Mesendoderm (in vitro differentiated cells): ENCODE measurements at regions not wholly inside any gene's neighbourhood (a gene's known extent, or its start where the extent isn't known, plus 50 kb on each side); places are given as distances from the start of the nearest gene placed in this dataset.
"Not testable (repeated sequence)": the region's sequence is repeated elsewhere in the genome, so short reads cannot be mapped to it uniquely, and the experiment has no call there.

Source experiments
- DNase-seq: peaks from one replicate; pipeline ENCODE4 v3.0.0; 2013
- H2AK5ac ChIP-seq: 2 replicates; pipeline ENCODE4 v1.6.1; 2013; ENCODE audit warnings: low read length, inconsistent platforms
- H2BK120ac ChIP-seq: 2 replicates; pipeline ENCODE4 v1.6.1; 2013; ENCODE audit warnings: low read depth, mild to moderate bottlenecking, low read length, moderate library complexity, mixed read lengths
- H2BK15ac ChIP-seq: replicated peaks from 2 replicates; pipeline ENCODE4 v1.6.1; 2013; ENCODE audit warnings: low read depth, mild to moderate bottlenecking, moderate library complexity
- H2BK5ac ChIP-seq: 2 replicates; pipeline ENCODE4 v1.6.1; 2013; ENCODE audit warnings: low read length, inconsistent platforms
- H3K18ac ChIP-seq: 2 replicates; pipeline ENCODE4 v1.6.1; 2013; ENCODE audit warnings: mild to moderate bottlenecking, low read length, mixed read lengths
- H3K23ac ChIP-seq: one replicate; pipeline ENCODE4 v1.6.1; 2013; ENCODE audit warnings: low read length
- H3K27ac ChIP-seq: 2 replicates; pipeline ENCODE4 v1.5.1; 2013; ENCODE audit warnings: low read depth, mild to moderate bottlenecking, inconsistent platforms, low read length, moderate library complexity
- H3K27me3 ChIP-seq: 2 replicates; pipeline ENCODE4 v1.6.1; 2013; ENCODE audit warnings: low read length, control low read depth, mild to moderate bottlenecking, inconsistent platforms; ENCODE audit not compliant: insufficient read depth, poor library complexity
- H3K36me3 ChIP-seq: 2 replicates; pipeline ENCODE4 v1.6.1; 2013; ENCODE audit warnings: low read length, inconsistent platforms; ENCODE audit not compliant: control insufficient read depth, insufficient read depth
- H3K4ac ChIP-seq: one replicate; pipeline ENCODE4 v1.6.1; 2013; ENCODE audit warnings: low read depth, mild to moderate bottlenecking, low read length, moderate library complexity
- H3K4me1 ChIP-seq: 2 replicates; pipeline ENCODE4 v1.6.1; 2013; ENCODE audit warnings: low read depth, low read length, inconsistent platforms; ENCODE audit not compliant: control insufficient read depth
- H3K4me2 ChIP-seq: 2 replicates; pipeline ENCODE4 v1.6.1; 2013; ENCODE audit warnings: low read length
- H3K4me3 ChIP-seq: 2 replicates; pipeline ENCODE4 v1.5.1; 2013; ENCODE audit warnings: mild to moderate bottlenecking, low read length
- H3K56ac ChIP-seq: one replicate; pipeline ENCODE4 v1.6.1; 2013; ENCODE audit warnings: low read length
- H3K79me1 ChIP-seq: 2 replicates; pipeline ENCODE4 v1.6.1; 2013; ENCODE audit warnings: low read length, inconsistent platforms
- H3K79me2 ChIP-seq: 2 replicates; pipeline ENCODE4 v1.6.1; 2013; ENCODE audit warnings: mild to moderate bottlenecking, low read length; ENCODE audit not compliant: control insufficient read depth, insufficient read depth
- H3K9ac ChIP-seq: 2 replicates; pipeline ENCODE4 v1.6.1; 2013; ENCODE audit warnings: low read length, inconsistent platforms
- H4K5ac ChIP-seq: one replicate; pipeline ENCODE4 v1.6.1; 2013; ENCODE audit warnings: low read length
- H4K8ac ChIP-seq: one replicate; pipeline ENCODE4 v1.6.1; 2013; ENCODE audit warnings: low read depth, mild to moderate bottlenecking, control low read depth, low read length, moderate library complexity
- WGBS: extraction: QIAGEN DNeasy Blood & Tissue Kit; methylation state at CpG from one replicate; pipeline ENCODE4 v1.1.7; 2013; ENCODE audit warnings: low lambda C conversion rate, missing lambda C conversion rate; ENCODE audit not compliant: insufficient coverage; ENCODE audit errors: extremely low coverage; 5-methylcytosine and 5-hydroxymethylcytosine counted together

DNA sequence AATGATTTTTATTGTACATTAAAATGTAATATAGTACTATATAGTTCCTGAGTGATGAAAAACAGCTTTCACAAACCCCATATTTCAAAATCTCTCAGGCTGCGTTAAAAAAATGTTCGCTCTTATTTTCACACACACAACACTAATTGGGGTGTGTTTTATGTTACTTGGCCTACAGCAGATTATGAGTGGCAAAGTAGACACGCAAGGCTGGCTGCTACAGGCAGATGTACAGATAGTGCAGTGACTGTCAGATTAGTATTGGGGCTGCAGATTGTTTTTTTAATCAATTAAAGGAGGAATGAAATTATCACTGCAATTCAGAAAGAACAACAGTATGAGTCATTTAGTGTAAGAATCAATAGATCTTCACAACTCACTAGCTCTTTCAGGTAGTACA is 65.2 kb upstream of the ICA1 start:
- no CpG with 5 or more reads among the region's 3 CpGs for WGBS
- no peak overlapping the region for H3K4me2 ChIP-seq
- no peaks in the 10 kb centered on the region for H3K27me3 ChIP-seq
- no peak overlapping the region for H3K18ac ChIP-seq
- no peaks in the 10 kb centered on the region for H3K36me3 ChIP-seq
- H4K5ac ChIP-seq = no peak overlapping the region
- H3K4ac ChIP-seq = no peak overlapping the region
- no peak overlapping the region for H3K23ac ChIP-seq
- H2BK15ac ChIP-seq = no peak overlapping the region
- no peak overlapping the region for H2AK5ac ChIP-seq
- DNase-seq = no peak
- H4K8ac ChIP-seq = no peak overlapping the region
- no peak overlapping the region for H3K9ac ChIP-seq
- no peak overlapping the region for H3K4me3 ChIP-seq
- H3K27ac ChIP-seq = no peak overlapping the region
- H3K79me1 ChIP-seq = no peaks in the 10 kb centered on the region
- no peak overlapping the region for H2BK120ac ChIP-seq
- H2BK5ac ChIP-seq = no peak overlapping the region
- H3K79me2 ChIP-seq = no peaks in the 10 kb centered on the region
- no peak overlapping the region for H3K56ac ChIP-seq
- H3K4me1 ChIP-seq = no peaks in the 10 kb centered on the region

DNA sequence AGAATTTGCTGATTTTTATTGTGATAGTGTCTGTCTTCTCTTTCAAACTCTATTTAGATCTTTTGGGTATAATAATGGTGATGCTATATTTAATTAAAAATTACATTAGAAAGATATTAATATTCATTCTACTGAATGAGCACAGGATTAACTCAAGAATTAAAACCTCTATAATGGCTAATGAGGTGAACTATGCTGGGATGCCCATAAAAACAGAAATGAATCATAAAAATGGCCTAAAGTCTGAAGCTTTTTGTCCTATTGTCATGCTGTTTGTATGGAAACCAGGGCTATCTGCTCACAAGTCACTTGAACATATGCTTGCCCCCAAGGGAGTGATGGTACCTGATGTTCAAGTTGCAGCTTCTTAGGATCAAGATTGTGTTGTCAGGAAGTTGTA is 76.2 kb upstream of the ICA1 start:
- Histone ChIP-seq H3K56ac (no peak overlapping the region), H3K4me1 (no peaks in the 10 kb centered on the region), H3K79me2 (no peaks in the 10 kb centered on the region), H2AK5ac (no peak overlapping the region), H3K36me3 (no peaks in the 10 kb centered on the region), H4K8ac (no peak overlapping the region), H3K79me1 (no peaks in the 10 kb centered on the region), H2BK15ac (no peak overlapping the region), H3K4ac (no peak overlapping the region), H3K4me2 (no peak overlapping the region), H3K18ac (no peak overlapping the region), H3K27me3 (no peaks in the 10 kb centered on the region), H3K27ac (no peak overlapping the region), H3K23ac (no peak overlapping the region), H2BK5ac (no peak overlapping the region), H4K5ac (no peak overlapping the region), H2BK120ac (no peak overlapping the region), H3K9ac (no peak overlapping the region), H3K4me3 (no peak overlapping the region)
- DNase-seq = no peak

DNA sequence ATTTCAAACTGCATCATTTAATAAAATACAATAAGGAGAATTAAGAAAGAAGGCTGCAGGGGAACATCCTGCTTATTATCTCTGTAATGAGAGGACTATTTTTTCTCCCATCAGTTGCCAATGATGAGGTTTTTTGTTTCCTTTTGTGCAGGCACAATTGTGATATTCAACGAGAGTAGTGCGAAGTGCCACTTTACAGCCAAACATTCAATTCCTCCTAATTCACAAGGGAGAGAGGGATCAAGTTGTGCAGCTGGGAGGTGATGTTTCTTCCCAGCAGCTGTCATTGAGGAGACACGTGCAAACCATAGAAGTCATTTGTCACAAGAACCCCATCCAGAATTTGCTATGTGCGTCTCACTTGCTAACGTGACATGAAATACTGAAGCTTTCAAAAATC is 81.6 kb upstream of the ICA1 start:
- Histone ChIP-seq H2AK5ac (no peak overlapping the region), H3K23ac (no peak overlapping the region), H3K18ac (no peak overlapping the region), H3K4me3 (no peak overlapping the region), H3K4me1 (no peaks in the 10 kb centered on the region), H2BK15ac (no peak overlapping the region), H3K56ac (no peak overlapping the region), H3K79me2 (no peaks in the 10 kb centered on the region), H3K4ac (no peak overlapping the region), H3K36me3 (no peaks in the 10 kb centered on the region), H3K27me3 (no peaks in the 10 kb centered on the region), H2BK5ac (no peak overlapping the region), H4K8ac (no peak overlapping the region), H3K79me1 (no peaks in the 10 kb centered on the region), H4K5ac (no peak overlapping the region), H3K27ac (no peak overlapping the region), H2BK120ac (no peak overlapping the region), H3K4me2 (no peak overlapping the region), H3K9ac (no peak overlapping the region)
- DNase-seq = no peak
- no CpG with 5 or more reads among the region's 5 CpGs for WGBS

DNA sequence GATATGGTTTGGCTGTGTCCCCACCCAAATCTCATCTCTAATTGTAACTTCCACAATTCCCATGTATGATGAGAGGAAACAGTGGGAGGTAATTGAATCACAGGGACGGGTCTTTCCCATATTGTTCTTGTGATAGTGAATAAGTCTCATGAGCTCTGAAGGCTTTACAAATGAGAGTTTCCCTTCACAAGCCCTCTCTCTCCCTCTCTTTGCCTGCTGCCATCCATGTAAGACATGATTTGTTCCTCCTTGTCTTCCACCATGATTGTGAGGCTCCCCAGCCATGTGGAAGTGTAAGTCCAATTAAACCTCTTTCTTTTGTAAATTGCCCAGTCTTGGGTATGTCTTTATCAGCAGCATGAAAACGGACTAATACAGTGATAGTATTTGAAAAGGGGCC is 85.4 kb upstream of the ICA1 start:
- not testable (repeated sequence) for H3K9ac ChIP-seq, H3K4ac ChIP-seq
- no CpG with 5 or more reads among the region's 2 CpGs for WGBS

DNA sequence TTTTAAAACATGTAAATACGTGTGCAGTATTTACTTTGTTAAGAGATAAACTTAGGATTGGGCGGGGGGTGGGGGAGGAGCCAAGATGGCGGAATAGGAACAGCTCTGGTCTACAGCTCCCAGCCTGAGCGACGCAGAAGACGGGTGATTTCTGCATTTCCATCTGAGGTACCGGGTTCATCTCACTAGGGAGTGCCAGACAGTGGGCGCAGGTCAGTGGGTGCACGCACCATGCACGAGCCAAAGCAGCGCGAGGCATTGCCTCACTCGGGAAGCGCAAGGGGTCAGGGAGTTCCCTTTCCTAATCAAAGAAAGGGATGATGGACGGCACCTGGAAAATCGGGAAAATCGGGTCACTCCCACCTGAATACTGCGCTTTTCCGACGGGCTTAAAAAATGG is 81.8 kb upstream of the NXPH1 start:
- not testable (repeated sequence) for H3K79me1 ChIP-seq, H3K4me2 ChIP-seq, H4K8ac ChIP-seq, H3K27ac ChIP-seq, H3K4ac ChIP-seq, H3K18ac ChIP-seq, H3K4me3 ChIP-seq, H2AK5ac ChIP-seq, H3K9ac ChIP-seq, H4K5ac ChIP-seq, H3K56ac ChIP-seq, H3K4me1 ChIP-seq, H2BK15ac ChIP-seq, H2BK5ac ChIP-seq, H3K27me3 ChIP-seq, H3K36me3 ChIP-seq, DNase-seq, H3K79me2 ChIP-seq, H2BK120ac ChIP-seq, H3K23ac ChIP-seq
- no CpG with 5 or more reads among the region's 20 CpGs for WGBS

More for the DNA sequence above, 85.4 kb upstream of the ICA1 start:
- not testable (repeated sequence) for H3K4me2 ChIP-seq, H3K27me3 ChIP-seq, H2BK15ac ChIP-seq, H3K18ac ChIP-seq, H4K8ac ChIP-seq, H4K5ac ChIP-seq, H3K27ac ChIP-seq, H3K56ac ChIP-seq, H2AK5ac ChIP-seq, H3K23ac ChIP-seq, H3K79me2 ChIP-seq, H2BK120ac ChIP-seq, H2BK5ac ChIP-seq, H3K4me3 ChIP-seq, DNase-seq, H3K79me1 ChIP-seq, H3K36me3 ChIP-seq, H3K4me1 ChIP-seq

DNA sequence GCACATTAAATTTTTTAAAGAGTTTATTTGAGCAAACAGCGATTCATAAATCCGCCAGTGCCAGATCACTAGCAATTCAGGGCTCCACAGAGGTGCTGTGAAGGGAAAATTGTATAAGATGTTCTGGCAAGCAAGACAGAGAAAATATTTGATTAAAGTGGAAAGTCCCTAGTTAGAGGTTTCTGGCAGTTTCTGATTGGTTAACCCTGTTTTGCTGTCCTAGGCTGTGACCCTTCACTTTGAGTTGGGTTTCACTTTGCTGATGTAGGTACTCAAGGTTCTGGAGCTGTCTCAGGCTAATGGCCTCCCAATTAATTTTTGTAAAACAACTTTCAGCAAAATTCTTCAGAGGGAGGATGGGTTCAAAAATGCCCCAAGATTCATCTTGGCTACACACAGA is 79.4 kb upstream of the NXPH1 start:
- no peak overlapping the region for H3K23ac ChIP-seq
- WGBS = no CpG with 5 or more reads among the region's 2 CpGs
- H3K36me3 ChIP-seq = no peaks in the 10 kb centered on the region
- H3K4ac ChIP-seq = no peak overlapping the region
- no peak overlapping the region for H3K56ac ChIP-seq
- no peak overlapping the region for H4K8ac ChIP-seq
- no peak overlapping the region for H2BK120ac ChIP-seq
- H2BK5ac ChIP-seq = no peak overlapping the region
- DNase-seq = no peak
- no peaks in the 10 kb centered on the region for H3K79me1 ChIP-seq
- no peak overlapping the region for H3K9ac ChIP-seq
- H3K4me2 ChIP-seq = no peak overlapping the region
- H3K4me3 ChIP-seq = no peak overlapping the region
- H3K4me1 ChIP-seq = no peaks in the 10 kb centered on the region
- H3K27me3 ChIP-seq = no peaks in the 10 kb centered on the region
- H3K27ac ChIP-seq = no peak overlapping the region
- no peak overlapping the region for H2BK15ac ChIP-seq
- H3K18ac ChIP-seq = no peak overlapping the region
- no peak overlapping the region for H2AK5ac ChIP-seq
- no peak overlapping the region for H4K5ac ChIP-seq
- no peaks in the 10 kb centered on the region for H3K79me2 ChIP-seq
